A549 (cell line): ENCODE measurements at regions not wholly inside any gene's neighbourhood (a gene's known extent, or its start where the extent isn't known, plus 50 kb on each side); places are given as distances from the start of the nearest gene placed in this dataset.

Source experiments
- ATAC-seq, 2 experiments: fragments of 200-7000 bp in 1 of 2; fragments of >200 bp in 1 of 2; cut with Nextera tagmentation in 1 of 2; cut with Tn5 transposase in 1 of 2; 3 replicates each; pipeline versions ENCODE4 v1.8.0 to v1.9.1; 2018 to 2020; ENCODE audit warnings: mild to moderate bottlenecking in 1 of 2, moderate library complexity in 1 of 2
- CTCF ChIA-PET: fragments of 300-600 bp; sonication (Branson Sonifier 250); formaldehyde crosslinking; extraction: SDS; loops from one replicate; lab custom pipeline; 2021; ENCODE audit warnings: antibody characterized with exemption, inconsistent platforms; lab: Yijun Ruan, JAX
- POLR2A ChIA-PET: fragments of 350-600 bp; formaldehyde crosslinking; extraction: SDS; loops from one replicate; lab custom pipeline; 2021; ENCODE audit warnings: antibody characterized with exemption, inconsistent platforms; lab: Yijun Ruan, JAX
- DNase-seq, 2 experiments: peaks; one replicate each; pipeline versions ENCODE4 v3.0.0 to v3.0.0-alpha.2; 2011 to 2016; ENCODE audit warnings: low read depth in 1 of 2, low spot score in 1 of 2
- FAIRE-seq: peaks from 2 replicates; lab custom pipeline; 2011; peaks lifted over from hg19 to GRCh38; lab: Jason Lieb, UNC
- H3K27ac ChIP-seq, 2 experiments: fragments of >200 bp; sonication (Bioruptor Twin); formaldehyde crosslinking; 3 replicates each; pipeline ENCODE4 v1.5.1; 2016 to 2017
- H3K4me1 ChIP-seq: fragments of >200 bp; sonication (Bioruptor Twin); formaldehyde crosslinking; 3 replicates; pipeline ENCODE4 v1.6.1; 2016
- H3K4me2 ChIP-seq: fragments of >200 bp; sonication (Bioruptor Twin); formaldehyde crosslinking; 3 replicates; pipeline ENCODE4 v1.6.1; 2016
- H3K4me3 ChIP-seq: fragments of >200 bp; sonication (Bioruptor Twin); formaldehyde crosslinking; 3 replicates; pipeline ENCODE4 v1.5.1; 2016
- H3K9me3 ChIP-seq: fragments of >200 bp; sonication (Bioruptor Twin); formaldehyde crosslinking; 3 replicates; pipeline ENCODE4 v1.6.1; 2016
- CHD2 ChIP-seq: fragments of 150-350 bp; IDR thresholded peaks from 2 replicates; pipeline ENCODE4 v1.6.1; 2014; ENCODE audit warnings: low read length; ENCODE audit not compliant: partially characterized antibody
- CHD4 ChIP-seq: fragments of 200-600 bp; sonication (generic); IDR thresholded peaks from 2 replicates; pipeline ENCODE4 v1.6.1; 2016; ENCODE audit warnings: antibody characterized with exemption, mild to moderate bottlenecking, borderline replicate concordance
- CTCF ChIP-seq: fragments of >200 bp; sonication (Bioruptor Twin); formaldehyde crosslinking; IDR thresholded peaks from 3 replicates; pipeline ENCODE4 v1.5.1; 2016
- ELK1 ChIP-seq: fragments of 150-350 bp; IDR thresholded peaks from 2 replicates; pipeline ENCODE4 v1.6.1; 2014; ENCODE audit warnings: low read depth, mild to moderate bottlenecking, low read length
- EP300 ChIP-seq, 2 experiments: fragments of >200 bp; sonication (Bioruptor Twin); formaldehyde crosslinking; IDR thresholded peaks; 2 replicates in 1 of 2; 3 replicates in 1 of 2; pipeline ENCODE4 v1.6.1; 2016 to 2017
- FOSB ChIP-seq: fragments of 250-450 bp; sonication (Bioruptor Pico); IDR thresholded peaks from 2 replicates; pipeline ENCODE4 v1.5.0; 2020; ENCODE audit warnings: mild to moderate bottlenecking, moderate library complexity
- HES2 ChIP-seq: fragments of >200 bp; sonication (Bioruptor Twin); formaldehyde crosslinking; IDR thresholded peaks from 2 replicates; pipeline ENCODE4 v1.6.1; 2016
- HEYL ChIP-seq: fragments of 250-450 bp; sonication (Bioruptor Pico); IDR thresholded peaks from 2 replicates; pipeline ENCODE4 v1.8.0; 2021; ENCODE audit warnings: mild to moderate bottlenecking, moderate library complexity
- JUNB ChIP-seq: fragments of >200 bp; sonication (Bioruptor Twin); formaldehyde crosslinking; IDR thresholded peaks from 2 replicates; pipeline ENCODE4 v1.6.1; 2016
- MAZ ChIP-seq: fragments of 150-350 bp; IDR thresholded peaks from 2 replicates; pipeline ENCODE4 v1.6.1; 2014; ENCODE audit warnings: antibody characterized with exemption, low read depth, low read length, borderline replicate concordance
- NR3C1 ChIP-seq: fragments of >200 bp; sonication (Bioruptor Twin); formaldehyde crosslinking; IDR thresholded peaks from 3 replicates; pipeline ENCODE4 v1.6.1; 2017
- PBX3 ChIP-seq: IDR thresholded peaks from 2 replicates; pipeline ENCODE4 v1.6.1; 2012
- PHF8 ChIP-seq: fragments of 200-600 bp; sonication (generic); IDR thresholded peaks from 2 replicates; pipeline ENCODE4 v1.6.1; 2016; ENCODE audit warnings: low read depth, mild to moderate bottlenecking, antibody characterized with exemption, moderate library complexity, borderline replicate concordance
- POLR2A ChIP-seq: IDR thresholded peaks from 2 replicates; pipeline ENCODE4 v1.6.1; 2012; ENCODE audit warnings: mild to moderate bottlenecking, low read length
- POLR2AphosphoS2 ChIP-seq: conservative IDR thresholded peaks from 2 replicates; pipeline ENCODE4 v1.6.1; 2012; ENCODE audit warnings: low read length, improper control_type of control experiment, inconsistent platforms
- TFCP2L1 ChIP-seq: fragments of 250-450 bp; sonication (Bioruptor Pico); IDR thresholded peaks from 2 replicates; pipeline ENCODE4 v1.5.0; 2021; ENCODE audit warnings: mild to moderate bottlenecking
- ZFP36 ChIP-seq: fragments of 450-650 bp; IDR thresholded peaks from 2 replicates; pipeline ENCODE4 v1.6.1; 2014; ENCODE audit warnings: borderline replicate concordance; ENCODE audit not compliant: partially characterized antibody
- WGBS: methylation state at CpG from one replicate; pipeline ENCODE4 v1.1.6; 2017; ENCODE audit errors: missing lambda C conversion rate; 5-methylcytosine and 5-hydroxymethylcytosine counted together
- TF ChIP-seq, protein P1 (sequence below): fragments of 200-600 bp; sonication (generic); IDR thresholded peaks from 2 replicates; pipeline ENCODE4 v1.6.1; 2016; ENCODE audit warnings: antibody characterized with exemption, mild to moderate bottlenecking, moderate library complexity
- TF ChIP-seq, protein P2 (sequence below): fragments of >200 bp; sonication (Bioruptor Twin); formaldehyde crosslinking; IDR thresholded peaks from 3 replicates; pipeline ENCODE4 v1.6.1; 2016
- TF ChIP-seq, protein P3 (sequence below): fragments of 250-450 bp; sonication (Bioruptor Pico); IDR thresholded peaks from 2 replicates; pipeline ENCODE4 v1.5.0; 2021; ENCODE audit warnings: mild to moderate bottlenecking, moderate library complexity, borderline replicate concordance
- TF ChIP-seq, protein P4 (sequence below): IDR thresholded peaks from 2 replicates; pipeline ENCODE4 v1.6.1; 2012

DNA sequence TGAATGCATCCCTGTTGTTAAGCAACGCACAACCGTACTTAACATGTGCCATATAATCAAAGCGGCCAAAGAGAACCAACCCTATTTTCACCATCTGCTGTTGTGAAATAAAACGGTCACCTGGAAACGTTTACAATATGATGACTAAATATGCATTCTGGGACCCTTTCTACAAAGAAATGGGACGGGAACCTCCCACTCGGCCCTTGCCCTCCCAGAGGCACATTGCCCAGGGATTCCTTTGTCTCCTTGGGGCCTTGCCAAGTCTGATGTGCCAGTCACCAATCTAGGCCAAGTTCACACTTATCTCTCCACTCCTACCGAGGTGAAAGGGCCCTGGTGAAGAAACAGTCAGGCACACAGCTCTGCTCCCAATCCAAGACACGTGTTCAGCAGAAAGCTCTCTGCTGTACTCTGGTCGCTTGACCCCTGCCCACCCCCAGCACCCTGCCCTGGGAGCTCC, 427.4 kb upstream of the JARID2 start (continued):
- TF ChIP-seq CTCF (no peak), POLR2AphosphoS2 (no peak), POLR2A (no peak), ELK1 (no peak), MAZ (no peak)

- 74% methylated on average over 4 of the region's 4 CpGs for WGBS
- ATAC-seq: no peak
- FAIRE-seq: no peak
- no peak overlapping the region for H3K4me2 ChIP-seq
- H3K4me3 ChIP-seq: no peak overlapping the region
- DNase-seq: no peak
- H3K4me1 ChIP-seq: no peaks in the 10 kb centered on the region
- H3K9me3 ChIP-seq: no peaks in the 10 kb centered on the region
- TF ChIP-seq NR3C1: no peak
- no peak for TF ChIP-seq ZFP36
- no peak for TF ChIP-seq HEYL
- no peak for TF ChIP-seq CHD4
- no peak for TF ChIP-seq PBX3
- TF ChIP-seq PHF8: no peak
- no peak for TF ChIP-seq CHD2
- TF ChIP-seq, protein P1, sequence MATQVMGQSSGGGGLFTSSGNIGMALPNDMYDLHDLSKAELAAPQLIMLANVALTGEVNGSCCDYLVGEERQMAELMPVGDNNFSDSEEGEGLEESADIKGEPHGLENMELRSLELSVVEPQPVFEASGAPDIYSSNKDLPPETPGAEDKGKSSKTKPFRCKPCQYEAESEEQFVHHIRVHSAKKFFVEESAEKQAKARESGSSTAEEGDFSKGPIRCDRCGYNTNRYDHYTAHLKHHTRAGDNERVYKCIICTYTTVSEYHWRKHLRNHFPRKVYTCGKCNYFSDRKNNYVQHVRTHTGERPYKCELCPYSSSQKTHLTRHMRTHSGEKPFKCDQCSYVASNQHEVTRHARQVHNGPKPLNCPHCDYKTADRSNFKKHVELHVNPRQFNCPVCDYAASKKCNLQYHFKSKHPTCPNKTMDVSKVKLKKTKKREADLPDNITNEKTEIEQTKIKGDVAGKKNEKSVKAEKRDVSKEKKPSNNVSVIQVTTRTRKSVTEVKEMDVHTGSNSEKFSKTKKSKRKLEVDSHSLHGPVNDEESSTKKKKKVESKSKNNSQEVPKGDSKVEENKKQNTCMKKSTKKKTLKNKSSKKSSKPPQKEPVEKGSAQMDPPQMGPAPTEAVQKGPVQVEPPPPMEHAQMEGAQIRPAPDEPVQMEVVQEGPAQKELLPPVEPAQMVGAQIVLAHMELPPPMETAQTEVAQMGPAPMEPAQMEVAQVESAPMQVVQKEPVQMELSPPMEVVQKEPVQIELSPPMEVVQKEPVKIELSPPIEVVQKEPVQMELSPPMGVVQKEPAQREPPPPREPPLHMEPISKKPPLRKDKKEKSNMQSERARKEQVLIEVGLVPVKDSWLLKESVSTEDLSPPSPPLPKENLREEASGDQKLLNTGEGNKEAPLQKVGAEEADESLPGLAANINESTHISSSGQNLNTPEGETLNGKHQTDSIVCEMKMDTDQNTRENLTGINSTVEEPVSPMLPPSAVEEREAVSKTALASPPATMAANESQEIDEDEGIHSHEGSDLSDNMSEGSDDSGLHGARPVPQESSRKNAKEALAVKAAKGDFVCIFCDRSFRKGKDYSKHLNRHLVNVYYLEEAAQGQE: no peak
- no peak for TF ChIP-seq TFCP2L1 (CRISPR knock-in tag)
- TF ChIP-seq JUNB: no peak
- TF ChIP-seq FOSB (CRISPR knock-in tag): no peak
- TF ChIP-seq HES2: no peak
- TF ChIP-seq, protein P2, sequence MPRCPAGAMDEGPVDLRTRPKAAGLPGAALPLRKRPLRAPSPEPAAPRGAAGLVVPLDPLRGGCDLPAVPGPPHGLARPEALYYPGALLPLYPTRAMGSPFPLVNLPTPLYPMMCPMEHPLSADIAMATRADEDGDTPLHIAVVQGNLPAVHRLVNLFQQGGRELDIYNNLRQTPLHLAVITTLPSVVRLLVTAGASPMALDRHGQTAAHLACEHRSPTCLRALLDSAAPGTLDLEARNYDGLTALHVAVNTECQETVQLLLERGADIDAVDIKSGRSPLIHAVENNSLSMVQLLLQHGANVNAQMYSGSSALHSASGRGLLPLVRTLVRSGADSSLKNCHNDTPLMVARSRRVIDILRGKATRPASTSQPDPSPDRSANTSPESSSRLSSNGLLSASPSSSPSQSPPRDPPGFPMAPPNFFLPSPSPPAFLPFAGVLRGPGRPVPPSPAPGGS: no peak
- TF ChIP-seq POLR2A: no peak
- no peak for TF ChIP-seq EP300 (IDR thresholded peaks at IDR 0.05)
- TF ChIP-seq, protein P3, sequence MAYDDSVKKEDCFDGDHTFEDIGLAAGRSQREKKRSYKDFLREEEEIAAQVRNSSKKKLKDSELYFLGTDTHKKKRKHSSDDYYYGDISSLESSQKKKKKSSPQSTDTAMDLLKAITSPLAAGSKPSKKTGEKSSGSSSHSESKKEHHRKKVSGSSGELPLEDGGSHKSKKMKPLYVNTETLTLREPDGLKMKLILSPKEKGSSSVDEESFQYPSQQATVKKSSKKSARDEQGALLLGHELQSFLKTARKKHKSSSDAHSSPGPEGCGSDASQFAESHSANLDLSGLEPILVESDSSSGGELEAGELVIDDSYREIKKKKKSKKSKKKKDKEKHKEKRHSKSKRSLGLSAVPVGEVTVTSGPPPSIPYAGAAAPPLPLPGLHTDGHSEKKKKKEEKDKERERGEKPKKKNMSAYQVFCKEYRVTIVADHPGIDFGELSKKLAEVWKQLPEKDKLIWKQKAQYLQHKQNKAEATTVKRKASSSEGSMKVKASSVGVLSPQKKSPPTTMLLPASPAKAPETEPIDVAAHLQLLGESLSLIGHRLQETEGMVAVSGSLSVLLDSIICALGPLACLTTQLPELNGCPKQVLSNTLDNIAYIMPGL (CRISPR knock-in tag): no peak
- TF ChIP-seq, protein P4, sequence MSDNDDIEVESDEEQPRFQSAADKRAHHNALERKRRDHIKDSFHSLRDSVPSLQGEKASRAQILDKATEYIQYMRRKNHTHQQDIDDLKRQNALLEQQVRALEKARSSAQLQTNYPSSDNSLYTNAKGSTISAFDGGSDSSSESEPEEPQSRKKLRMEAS: no peak
- POLR2A ChIA-PET: no interaction called here
- H3K27ac ChIP-seq: no peak overlapping the region
- CTCF ChIA-PET: no interaction called here
Measured at GRCh38 chr6:14819001-14819400, 426.9 kb upstream of the JARID2 start.
